Tibial artery (tissue), 4 donors: ENCODE measurements at regions not wholly inside any gene's neighbourhood (a gene's known extent, or its start where the extent isn't known, plus 50 kb on each side); places are given as distances from the start of the nearest gene placed in this dataset.
"Not testable (repeated sequence)": the region's sequence is repeated elsewhere in the genome, so short reads cannot be mapped to it uniquely, and the experiment has no call there.

Source experiments
- DNase-seq, 2 donors: peaks; one replicate each; pipeline ENCODE4 v3.0.0-alpha.2; 2019
- H3K27ac ChIP-seq, 2 donors: fragments of 200-600 bp; sonication (generic) in 1 of 2; 1 replicate in 1 of 2; 2 replicates in 1 of 2; pipeline ENCODE4 v1.5.1; 2018 to 2019; ENCODE audit warnings: mild to moderate bottlenecking in 1 of 2
- H3K27me3 ChIP-seq, 2 donors: fragments of 200-600 bp; sonication (generic) in 1 of 2; one replicate each; pipeline versions ENCODE4 v1.5.1 to v1.6.0; 2016 to 2019
- H3K36me3 ChIP-seq, 3 donors: fragments of 200-600 bp; sonication (generic) in 2 of 3; one replicate each; pipeline ENCODE4 v1.5.1; 2016 to 2019; ENCODE audit warnings: mild to moderate bottlenecking in 2 of 3
- H3K4me1 ChIP-seq, 4 donors: fragments of 200-600 bp; sonication (generic) in 2 of 4; 1 replicate in 3 of 4; 2 replicates in 1 of 4; pipeline ENCODE4 v1.5.1; 2016 to 2019
- H3K4me3 ChIP-seq, 2 donors: fragments of 200-600 bp; sonication (generic) in 1 of 2; 1 replicate in 1 of 2; 2 replicates in 1 of 2; pipeline ENCODE4 v1.5.1; 2018 to 2019; ENCODE audit warnings: mild to moderate bottlenecking in 2 of 2
- H3K9me3 ChIP-seq, 3 donors: fragments of 200-600 bp; sonication (generic) in 1 of 3; one replicate each; pipeline ENCODE4 v1.5.1; 2016 to 2019
- CTCF ChIP-seq, 2 experiments: fragments of 200-600 bp in 1 of 2; fragments of 450-650 bp in 1 of 2; IDR thresholded peaks; one replicate each; pipeline ENCODE4 v1.5.1; 2017 to 2019; ENCODE audit warnings: antibody characterized with exemption in 2 of 2, mild to moderate bottlenecking in 1 of 2, moderate library complexity in 1 of 2
- intact Hi-C: fragments of 100-400 bp; cut with DNase I; formaldehyde crosslinking; loops from one replicate; pipeline ENCODE4 v1.15.0; 2023; ENCODE audit warnings: low total_unique reads

- Histone ChIP-seq H3K9me3 (no peaks in the 10 kb centered on the region), H3K4me3 (no peak overlapping the region), H3K27ac (no peak overlapping the region), H3K36me3 (no peaks in the 10 kb centered on the region), H3K4me1 (peaks cover 0 to 20% (median 9%) of the 10 kb centered on the region in 4 donors), H3K27me3 (no peaks in the 10 kb centered on the region)
- intact Hi-C loops = no loop called here
- DNase-seq = no peak
- TF ChIP-seq CTCF (IDR thresholded peaks at IDR 0.05) = no peak
Measured at GRCh38 chr2:39872748-39873147, 93.7 kb upstream of the THUMPD2 start.

- no peak for TF ChIP-seq CTCF (IDR thresholded peaks at IDR 0.05)
- H3K36me3 ChIP-seq = no peaks in the 10 kb centered on the region
- H3K4me3 ChIP-seq = no peak overlapping the region
- peaks cover 0 to 20% (median 9%) of the 10 kb centered on the region in 4 donors for H3K4me1 ChIP-seq
- DNase-seq = no peak
- no peaks in the 10 kb centered on the region for H3K9me3 ChIP-seq
- no peak overlapping the region for H3K27ac ChIP-seq
- intact Hi-C loops = no loop called here
- H3K27me3 ChIP-seq = no peaks in the 10 kb centered on the region
Measured at GRCh38 chr2:39871291-39871761, 92.3 kb upstream of the THUMPD2 start.

- DNase-seq = no peak
- Histone ChIP-seq H3K36me3 (no peaks in the 10 kb centered on the region), H3K9me3 (no peaks in the 10 kb centered on the region), H3K27ac (no peak overlapping the region), H3K4me3 (no peak overlapping the region), H3K4me1 (peaks cover 0 to 19% (median 8%) of the 10 kb centered on the region in 4 donors), H3K27me3 (no peaks in the 10 kb centered on the region)
- no peak for TF ChIP-seq CTCF (IDR thresholded peaks at IDR 0.05)
- intact Hi-C loops = no loop called here
Measured at GRCh38 chr2:39870871-39871270, 91.8 kb upstream of the THUMPD2 start.

- intact Hi-C loops = no loop called here
- H3K9me3 ChIP-seq = no peaks in the 10 kb centered on the region
- no peak overlapping the region for H3K4me3 ChIP-seq
- H3K4me1 ChIP-seq = peaks cover 0 to 4% (median 0%) of the 10 kb centered on the region in 4 donors
- H3K27ac ChIP-seq = no peak overlapping the region
- no peaks in the 10 kb centered on the region for H3K36me3 ChIP-seq
- no peaks in the 10 kb centered on the region for H3K27me3 ChIP-seq
- TF ChIP-seq CTCF (IDR thresholded peaks at IDR 0.05) = no peak
- no peak for DNase-seq
Measured at GRCh38 chr2:39867268-39867667, 88.2 kb upstream of the THUMPD2 start.

- no peak for TF ChIP-seq CTCF (IDR thresholded peaks at IDR 0.05)
- DNase-seq = no peak
- intact Hi-C loops = no loop called here
Measured at GRCh38 chr2:39865751-39866150, 86.7 kb upstream of the THUMPD2 start.

GRCh38 chr2:39863672-39864071 is 84.6 kb upstream of the THUMPD2 start:
- H3K27ac ChIP-seq, H3K27me3 ChIP-seq, H3K36me3 ChIP-seq, H3K4me3 ChIP-seq, intact Hi-C loops, DNase-seq, H3K9me3 ChIP-seq, H3K4me1 ChIP-seq: not testable (repeated sequence)

More at GRCh38 chr2:39865751-39866150, 86.7 kb upstream of the THUMPD2 start:
- H3K36me3 ChIP-seq = no peaks in the 10 kb centered on the region
- H3K9me3 ChIP-seq = no peaks in the 10 kb centered on the region
- peaks cover 0 to 4% (median 0%) of the 10 kb centered on the region in 4 donors for H3K4me1 ChIP-seq
- no peaks in the 10 kb centered on the region for H3K27me3 ChIP-seq
- H3K27ac ChIP-seq = no peak overlapping the region
- H3K4me3 ChIP-seq = no peak overlapping the region
